ENCODE measurements at regions not wholly inside any gene's neighbourhood (a gene's known extent, or its start where the extent isn't known, plus 50 kb on each side); places are given as distances from the start of the nearest gene placed in this dataset.

GRCh38 chr14:51398898-51399297 is 158.9 kb downstream of the TMX1 start:
- peak; percentile 9 for DNase-seq (ENCODE audit: low spot score)

DNA sequence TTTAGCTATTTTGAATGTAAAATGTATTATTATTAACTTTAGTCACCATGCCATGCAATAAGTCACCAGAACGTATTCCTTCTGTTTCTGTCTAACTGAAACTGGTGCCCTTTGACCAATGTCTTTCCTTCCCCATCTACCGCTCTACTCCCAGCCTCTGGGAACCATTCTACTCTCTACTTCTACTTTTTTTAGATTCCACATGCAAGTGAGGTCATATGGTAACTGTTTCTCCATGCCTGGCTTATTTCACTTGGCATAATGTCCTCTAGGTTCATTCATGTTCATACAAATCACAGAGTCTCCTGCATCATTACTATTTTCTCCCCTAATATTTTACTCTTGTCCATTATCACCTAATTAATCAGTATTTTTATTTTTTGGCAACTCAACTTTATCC is 160.1 kb downstream of the TMX1 start:
- DNase-seq (ENCODE audit: low spot score), result no peak

DNA sequence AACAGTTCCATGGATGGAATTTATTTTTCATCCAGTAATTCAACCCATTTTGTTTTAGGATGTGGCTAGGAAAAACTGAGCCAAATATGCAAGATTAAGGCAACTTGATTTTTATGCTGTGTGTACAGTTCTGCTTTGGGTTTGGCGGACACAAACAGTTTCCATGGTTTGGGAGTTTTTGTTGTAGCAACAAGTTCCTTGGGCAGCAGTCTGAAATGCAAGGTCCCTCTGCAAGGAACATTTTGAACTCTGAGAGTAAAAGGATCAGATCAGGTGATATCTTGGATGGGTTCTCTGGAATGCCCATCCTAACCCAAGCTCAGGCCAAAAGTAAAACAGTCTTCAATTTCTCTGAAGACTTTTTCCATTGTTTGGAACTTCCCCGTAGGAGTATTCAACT is 161.2 kb downstream of the TMX1 start:
- no peak for DNase-seq (ENCODE audit: low spot score)

- no peak for DNase-seq (ENCODE audit: low spot score)
These were observed 161.7 kb downstream of the TMX1 start for GRCh38 chr14:51401756-51402155.

DNA sequence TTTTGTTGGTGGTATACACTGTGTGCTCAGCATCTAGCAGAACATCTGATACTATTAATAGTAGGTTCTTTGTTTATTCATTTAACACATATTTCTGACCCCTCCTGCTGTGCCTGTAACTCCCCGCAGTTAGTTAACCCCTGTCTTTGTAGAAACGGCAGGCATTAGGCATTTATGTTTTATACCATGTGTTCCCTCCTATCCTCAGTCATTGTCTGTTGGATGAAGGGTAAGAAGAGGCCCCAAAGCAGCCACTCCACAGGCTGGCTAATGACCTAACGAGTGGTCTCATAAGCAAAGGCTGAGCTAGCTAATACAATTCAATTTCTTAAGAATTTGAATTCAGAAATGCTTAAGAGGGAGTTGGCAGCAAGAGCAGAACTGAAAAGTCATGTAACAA is 170.8 kb downstream of the TMX1 start:
- DNase-seq (ENCODE audit: low spot score), result no peak

- DNase-seq (ENCODE audit: low spot score), result no peak
These were observed 179.6 kb downstream of the TMX1 start for GRCh38 chr14:51419685-51420084.

DNA sequence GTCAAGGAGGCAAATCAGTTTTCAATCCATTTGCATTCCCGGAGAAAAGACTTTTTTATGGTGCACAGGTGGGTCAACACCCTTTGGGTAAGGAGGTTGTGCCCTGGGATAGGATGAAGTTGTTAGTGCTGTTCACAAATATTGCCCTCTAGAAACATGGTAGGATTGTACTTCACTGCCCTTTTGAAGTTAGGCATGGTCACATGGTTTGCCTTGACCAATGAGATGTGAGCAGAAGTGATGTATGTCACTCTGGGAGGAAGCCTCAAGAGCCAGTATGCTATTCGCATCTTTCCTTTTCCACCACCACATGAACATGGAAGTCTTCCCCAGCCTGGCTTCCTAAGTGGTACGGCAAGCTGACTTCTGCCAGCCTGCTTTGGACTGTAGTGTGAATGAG is 182.7 kb downstream of the TMX1 start:
- no peak for DNase-seq (ENCODE audit: low spot score)

DNA sequence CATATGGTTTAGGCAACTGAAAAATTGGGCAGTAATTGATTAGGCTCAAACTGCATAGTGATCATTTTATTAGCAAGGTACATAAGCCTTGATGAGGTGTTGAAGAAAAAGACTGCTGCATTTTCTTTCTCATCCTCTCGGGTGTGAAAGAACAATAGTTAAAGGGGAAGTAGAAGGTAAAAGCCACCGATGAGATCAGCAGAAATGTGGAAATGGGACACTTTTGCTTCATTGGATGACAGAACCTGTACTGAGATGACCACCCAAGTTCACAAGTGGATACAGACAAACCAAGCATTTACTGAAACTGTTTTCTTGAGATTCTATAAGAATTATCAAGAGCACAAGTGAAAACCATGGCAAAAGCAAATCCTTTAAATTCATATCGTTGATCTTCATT is 184.0 kb downstream of the TMX1 start:
- no peak for DNase-seq (ENCODE audit: low spot score)

DNA sequence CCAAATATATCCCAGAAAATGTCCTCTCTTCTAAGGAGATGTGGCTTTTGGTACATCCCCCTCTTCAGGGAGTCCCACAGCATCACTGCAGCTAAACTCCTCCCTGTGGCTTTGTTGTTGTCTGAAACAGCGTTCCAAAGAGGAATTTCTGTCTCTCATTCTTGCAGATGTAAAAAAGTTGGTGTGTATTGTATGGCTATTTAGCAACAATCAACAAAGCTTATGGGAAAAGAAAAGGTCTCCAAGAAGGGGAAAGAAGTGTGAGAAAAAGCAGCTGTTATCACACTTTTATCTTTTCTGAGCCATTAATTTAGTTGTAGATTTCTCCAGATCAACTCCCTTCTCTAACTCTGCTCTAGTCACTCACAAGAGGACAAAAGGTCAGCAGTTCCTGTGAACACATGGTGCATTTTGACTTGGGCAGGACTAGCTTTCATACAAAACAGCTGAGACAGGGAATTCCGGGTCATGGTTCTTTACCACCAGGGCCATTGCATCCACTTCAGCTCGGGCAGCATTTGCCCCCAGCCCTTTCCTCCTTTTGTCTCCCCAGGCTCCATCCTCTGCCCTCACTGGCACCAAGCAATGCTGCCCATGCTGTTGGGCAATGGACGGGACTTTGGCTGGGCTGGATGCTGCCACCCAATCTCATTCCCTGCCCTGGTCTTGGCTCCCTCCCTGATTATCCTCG is 184.7 kb downstream of the TMX1 start:
- DNase-seq (ENCODE audit: low spot score), result no peak

- no peak for DNase-seq (ENCODE audit: low spot score)
These were observed 188.9 kb downstream of the TMX1 start for GRCh38 chr14:51428981-51429380.

DNA sequence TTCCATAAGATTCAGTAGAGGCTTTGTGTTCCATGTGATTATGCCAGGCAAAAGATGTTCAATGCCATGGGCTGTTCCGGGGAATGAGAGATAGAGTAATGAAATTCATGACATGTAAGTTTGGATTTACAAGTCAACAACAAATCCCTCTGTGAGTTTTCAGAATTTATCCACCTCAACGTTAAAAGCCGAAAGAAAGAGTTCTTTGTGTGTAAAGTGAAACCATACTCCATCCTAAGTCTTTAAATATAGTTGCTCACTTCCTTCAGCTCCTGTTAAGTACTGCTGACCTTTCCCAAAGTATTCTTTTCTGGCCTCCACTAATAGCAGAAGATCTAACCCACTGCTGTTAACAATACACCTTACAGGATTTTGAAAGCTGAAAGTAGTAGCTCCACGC is 190.0 kb downstream of the TMX1 start:
- no peak for DNase-seq (ENCODE audit: low spot score)

- DNase-seq (ENCODE audit: low spot score), result no peak
These were observed 190.6 kb downstream of the TMX1 start for GRCh38 chr14:51430633-51431032.

GRCh38 chr14:51431033-51431709 is 191.1 kb downstream of the TMX1 start:
- no peak for DNase-seq (ENCODE audit: low spot score)

- DNase-seq (ENCODE audit: low spot score), result no peak
These were observed 191.7 kb downstream of the TMX1 start for GRCh38 chr14:51431741-51432140.

DNA sequence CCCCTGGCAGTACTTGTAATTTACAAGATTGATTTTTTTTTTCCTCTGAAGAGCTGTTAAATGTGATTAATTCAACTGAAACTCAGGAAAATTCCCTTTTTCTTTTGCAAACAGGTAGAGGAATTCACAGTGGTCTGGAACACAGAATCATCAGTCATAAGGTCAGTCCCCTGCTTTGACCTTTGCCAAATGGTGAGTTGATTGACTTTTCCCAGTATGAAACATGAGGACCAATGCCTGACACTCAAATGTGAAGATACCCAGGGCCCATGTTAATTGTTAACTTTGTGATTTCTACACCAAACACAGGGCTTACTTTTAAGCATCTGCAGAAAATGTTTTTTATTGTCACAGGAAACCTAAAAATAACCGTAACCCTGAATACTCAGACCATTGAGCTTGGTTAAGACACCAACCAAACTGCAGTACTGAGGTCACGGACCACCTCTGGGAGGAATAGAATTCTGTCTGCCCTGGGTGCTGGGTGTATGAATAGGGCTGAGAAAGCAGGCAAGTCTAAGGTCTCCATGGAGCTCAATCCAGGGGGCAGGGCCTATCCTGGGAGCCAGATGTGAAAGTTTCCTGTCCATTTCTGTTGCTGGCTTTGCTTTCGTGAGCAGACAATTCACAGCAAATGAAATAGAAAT is 192.4 kb downstream of the TMX1 start:
- no peak for DNase-seq (ENCODE audit: low spot score)

GRCh38 chr14:51436630-51437029 is 196.6 kb downstream of the TMX1 start:
- DNase-seq (ENCODE audit: low spot score), result no peak

- DNase-seq (ENCODE audit: low spot score), result no peak
These were observed 199.8 kb downstream of the TMX1 start for GRCh38 chr14:51439896-51440295.

- no peak for DNase-seq (ENCODE audit: low spot score)
These were observed 201.0 kb downstream of the TMX1 start for GRCh38 chr14:51441001-51441400.

DNA sequence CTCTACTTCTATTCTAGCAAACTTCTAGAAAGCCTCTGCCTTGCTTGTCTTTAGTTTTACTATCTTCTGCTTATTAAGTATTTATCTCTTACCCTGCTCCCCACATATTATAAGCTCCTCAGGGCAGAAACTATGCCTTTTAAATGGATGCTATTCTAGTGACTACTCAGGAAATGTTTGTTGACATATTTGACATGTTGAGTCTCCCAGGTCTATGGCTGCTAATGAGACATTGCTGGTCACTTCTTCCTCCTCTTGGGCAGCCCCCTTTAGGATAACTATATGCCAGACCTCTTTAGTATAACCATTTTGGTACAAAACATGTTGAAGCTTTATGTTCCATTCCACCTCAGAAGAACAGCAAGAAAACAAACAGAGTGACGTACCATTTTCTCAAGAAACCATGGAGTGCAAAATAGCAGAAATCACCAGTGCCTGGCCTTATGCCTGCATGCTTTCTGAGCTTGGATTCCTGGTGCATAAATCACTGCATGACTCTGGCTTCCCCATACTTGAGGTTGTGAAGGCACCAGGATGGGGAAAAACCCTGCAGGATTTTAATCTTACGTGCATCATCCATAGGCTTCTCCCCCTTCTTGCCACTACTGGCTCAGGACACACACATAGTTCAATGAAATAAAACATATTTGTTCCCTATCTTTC is 202.6 kb downstream of the TMX1 start:
- DNase-seq (ENCODE audit: low spot score), result no peak

- no peak for DNase-seq (ENCODE audit: low spot score)
These were observed 203.4 kb downstream of the TMX1 start for GRCh38 chr14:51443195-51444018.

- no peak for DNase-seq (ENCODE audit: low spot score)
These were observed 204.4 kb downstream of the TMX1 start for GRCh38 chr14:51444353-51445000.

- DNase-seq (ENCODE audit: low spot score), result no peak
These were observed 204.9 kb downstream of the TMX1 start for GRCh38 chr14:51445001-51445390.

All from LoVo (cell line).